ENCODE measurements at regions not wholly inside any gene's neighbourhood (a gene's known extent, or its start where the extent isn't known, plus 50 kb on each side); places are given as distances from the start of the nearest gene placed in this dataset.

DNA sequence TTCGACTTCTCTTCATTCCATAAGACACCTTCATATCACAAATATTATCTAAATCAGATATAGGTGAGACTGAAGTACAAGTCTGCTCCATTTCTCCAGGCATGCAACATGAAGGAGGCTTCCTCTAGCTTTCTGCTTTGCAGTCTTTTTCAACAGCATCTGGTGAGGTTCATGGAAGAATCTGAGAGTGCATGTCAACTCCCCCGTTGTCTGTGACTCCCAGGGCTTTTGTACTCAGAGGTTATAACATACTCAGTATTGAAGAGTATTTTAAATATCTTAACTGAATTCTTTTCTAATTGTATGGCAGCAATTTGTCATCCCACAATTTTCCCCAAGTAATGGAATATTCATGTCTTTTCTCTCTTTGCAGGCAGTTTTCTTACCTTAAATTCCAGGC, 448.7 kb downstream of the CDH8 start:
- H3K27ac ChIP-seq (ENCODE audit: low read depth in 1 of 2, low read length in 2 of 2) = no peak overlapping the region
- H3K36me3 ChIP-seq (ENCODE audit: control insufficient read depth in 4 of 4, insufficient read depth in 3 of 4, low read depth in 1 of 4, low read length in 3 of 4) = no peaks in the 10 kb centered on the region
- H3K9ac ChIP-seq (ENCODE audit: low read depth in 1 of 2, low read length in 2 of 2) = no peak overlapping the region
- peaks cover 0 to 5% (median under 1%) of the 10 kb centered on the region in 4 donors for H3K9me3 ChIP-seq (ENCODE audit: control insufficient read depth in 4 of 4, low read length in 3 of 4)
- 61% methylated on average over 2 of the region's 2 CpGs for WGBS
- TF ChIP-seq, protein P1, sequence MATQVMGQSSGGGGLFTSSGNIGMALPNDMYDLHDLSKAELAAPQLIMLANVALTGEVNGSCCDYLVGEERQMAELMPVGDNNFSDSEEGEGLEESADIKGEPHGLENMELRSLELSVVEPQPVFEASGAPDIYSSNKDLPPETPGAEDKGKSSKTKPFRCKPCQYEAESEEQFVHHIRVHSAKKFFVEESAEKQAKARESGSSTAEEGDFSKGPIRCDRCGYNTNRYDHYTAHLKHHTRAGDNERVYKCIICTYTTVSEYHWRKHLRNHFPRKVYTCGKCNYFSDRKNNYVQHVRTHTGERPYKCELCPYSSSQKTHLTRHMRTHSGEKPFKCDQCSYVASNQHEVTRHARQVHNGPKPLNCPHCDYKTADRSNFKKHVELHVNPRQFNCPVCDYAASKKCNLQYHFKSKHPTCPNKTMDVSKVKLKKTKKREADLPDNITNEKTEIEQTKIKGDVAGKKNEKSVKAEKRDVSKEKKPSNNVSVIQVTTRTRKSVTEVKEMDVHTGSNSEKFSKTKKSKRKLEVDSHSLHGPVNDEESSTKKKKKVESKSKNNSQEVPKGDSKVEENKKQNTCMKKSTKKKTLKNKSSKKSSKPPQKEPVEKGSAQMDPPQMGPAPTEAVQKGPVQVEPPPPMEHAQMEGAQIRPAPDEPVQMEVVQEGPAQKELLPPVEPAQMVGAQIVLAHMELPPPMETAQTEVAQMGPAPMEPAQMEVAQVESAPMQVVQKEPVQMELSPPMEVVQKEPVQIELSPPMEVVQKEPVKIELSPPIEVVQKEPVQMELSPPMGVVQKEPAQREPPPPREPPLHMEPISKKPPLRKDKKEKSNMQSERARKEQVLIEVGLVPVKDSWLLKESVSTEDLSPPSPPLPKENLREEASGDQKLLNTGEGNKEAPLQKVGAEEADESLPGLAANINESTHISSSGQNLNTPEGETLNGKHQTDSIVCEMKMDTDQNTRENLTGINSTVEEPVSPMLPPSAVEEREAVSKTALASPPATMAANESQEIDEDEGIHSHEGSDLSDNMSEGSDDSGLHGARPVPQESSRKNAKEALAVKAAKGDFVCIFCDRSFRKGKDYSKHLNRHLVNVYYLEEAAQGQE (IDR thresholded peaks at IDR 0.05) = no peak
- TF ChIP-seq FOXA1 (IDR thresholded peaks at IDR 0.05) (no peak), FOXA2 (IDR thresholded peaks at IDR 0.05) (no peak), NR2F2 (IDR thresholded peaks at IDR 0.05) (no peak)
- H3K4me3 ChIP-seq (ENCODE audit: low read depth in 1 of 3, low read length in 3 of 3) = no peak overlapping the region
- H3K4me1 ChIP-seq (ENCODE audit: control insufficient read depth in 4 of 4, insufficient read depth in 4 of 4, low read length in 3 of 4) = no peaks in the 10 kb centered on the region
- no peaks in the 10 kb centered on the region for H3K27me3 ChIP-seq (ENCODE audit: control insufficient read depth in 4 of 4, insufficient read depth in 4 of 4, low read length in 3 of 4)
- DNase-seq (ENCODE audit: low spot score) = no peak

DNA sequence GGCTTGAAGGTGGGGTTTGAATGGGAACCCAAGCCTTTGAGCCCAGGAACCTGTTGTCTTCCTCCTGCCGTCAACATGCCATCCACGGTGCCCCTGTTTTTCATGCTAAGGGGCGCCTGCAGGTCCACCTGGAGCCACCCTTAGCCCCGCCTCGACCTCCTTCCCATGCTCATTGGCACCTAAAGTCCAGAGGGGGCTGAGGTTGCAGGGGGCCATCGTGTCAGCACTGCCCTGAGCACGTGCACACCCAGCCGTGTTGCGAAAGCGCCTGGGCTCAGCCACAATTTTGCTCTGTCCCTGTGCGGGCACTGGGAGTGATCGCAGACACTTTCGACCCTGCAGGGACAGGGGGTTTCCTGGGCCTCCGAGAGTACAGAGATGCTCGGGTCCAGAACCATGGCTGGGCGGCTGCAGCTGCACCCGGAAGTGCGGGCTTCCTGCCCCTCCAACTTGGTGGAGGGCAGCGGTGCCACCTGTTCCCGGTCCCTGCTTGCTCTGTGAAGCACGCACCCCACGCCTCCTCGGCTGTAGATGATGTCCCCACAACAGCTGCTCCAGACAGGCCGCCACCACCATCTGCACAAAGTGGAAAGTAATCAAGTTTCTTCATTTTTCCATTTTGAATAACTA, 454.7 kb downstream of the CDH8 start:
- H3K9me3 ChIP-seq (ENCODE audit: control insufficient read depth in 4 of 4, low read length in 3 of 4) = no peaks in the 10 kb centered on the region
- no peak overlapping the region for H3K9ac ChIP-seq (ENCODE audit: low read depth in 1 of 2, low read length in 2 of 2)
- no peak overlapping the region for H3K27ac ChIP-seq (ENCODE audit: low read depth in 1 of 2, low read length in 2 of 2)
- TF ChIP-seq, protein P2, sequence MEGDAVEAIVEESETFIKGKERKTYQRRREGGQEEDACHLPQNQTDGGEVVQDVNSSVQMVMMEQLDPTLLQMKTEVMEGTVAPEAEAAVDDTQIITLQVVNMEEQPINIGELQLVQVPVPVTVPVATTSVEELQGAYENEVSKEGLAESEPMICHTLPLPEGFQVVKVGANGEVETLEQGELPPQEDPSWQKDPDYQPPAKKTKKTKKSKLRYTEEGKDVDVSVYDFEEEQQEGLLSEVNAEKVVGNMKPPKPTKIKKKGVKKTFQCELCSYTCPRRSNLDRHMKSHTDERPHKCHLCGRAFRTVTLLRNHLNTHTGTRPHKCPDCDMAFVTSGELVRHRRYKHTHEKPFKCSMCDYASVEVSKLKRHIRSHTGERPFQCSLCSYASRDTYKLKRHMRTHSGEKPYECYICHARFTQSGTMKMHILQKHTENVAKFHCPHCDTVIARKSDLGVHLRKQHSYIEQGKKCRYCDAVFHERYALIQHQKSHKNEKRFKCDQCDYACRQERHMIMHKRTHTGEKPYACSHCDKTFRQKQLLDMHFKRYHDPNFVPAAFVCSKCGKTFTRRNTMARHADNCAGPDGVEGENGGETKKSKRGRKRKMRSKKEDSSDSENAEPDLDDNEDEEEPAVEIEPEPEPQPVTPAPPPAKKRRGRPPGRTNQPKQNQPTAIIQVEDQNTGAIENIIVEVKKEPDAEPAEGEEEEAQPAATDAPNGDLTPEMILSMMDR (IDR thresholded peaks at IDR 0.05; ENCODE audit: low read depth, low read length, missing input control) = no peak
- TF ChIP-seq FOXA2 (IDR thresholded peaks at IDR 0.05) (no peak), YY1 (IDR thresholded peaks at IDR 0.05) (no peak), SP1 (IDR thresholded peaks at IDR 0.05) (no peak), RAD21 (IDR thresholded peaks at IDR 0.05) (no peak), GABPA (IDR thresholded peaks at IDR 0.05 in 1 of 2, conservative IDR thresholded peaks at IDR 0.05 in 1 of 2) (no peak), RXRA (IDR thresholded peaks at IDR 0.05) (no peak), HNF4A (conservative IDR thresholded peaks at IDR 0.05) (no peak), FOXA1 (IDR thresholded peaks at IDR 0.05) (no peak), EGR1 (IDR thresholded peaks at IDR 0.05; ENCODE audit: low read depth in 2 of 2) (no peak), HNF4G (IDR thresholded peaks at IDR 0.05) (no peak), TAF1 (conservative IDR thresholded peaks at IDR 0.05) (no peak), JUND (IDR thresholded peaks at IDR 0.05) (no peak)
- TF ChIP-seq, protein P3, sequence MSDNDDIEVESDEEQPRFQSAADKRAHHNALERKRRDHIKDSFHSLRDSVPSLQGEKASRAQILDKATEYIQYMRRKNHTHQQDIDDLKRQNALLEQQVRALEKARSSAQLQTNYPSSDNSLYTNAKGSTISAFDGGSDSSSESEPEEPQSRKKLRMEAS (IDR thresholded peaks at IDR 0.05) = no peak
- TF ChIP-seq, protein P4, sequence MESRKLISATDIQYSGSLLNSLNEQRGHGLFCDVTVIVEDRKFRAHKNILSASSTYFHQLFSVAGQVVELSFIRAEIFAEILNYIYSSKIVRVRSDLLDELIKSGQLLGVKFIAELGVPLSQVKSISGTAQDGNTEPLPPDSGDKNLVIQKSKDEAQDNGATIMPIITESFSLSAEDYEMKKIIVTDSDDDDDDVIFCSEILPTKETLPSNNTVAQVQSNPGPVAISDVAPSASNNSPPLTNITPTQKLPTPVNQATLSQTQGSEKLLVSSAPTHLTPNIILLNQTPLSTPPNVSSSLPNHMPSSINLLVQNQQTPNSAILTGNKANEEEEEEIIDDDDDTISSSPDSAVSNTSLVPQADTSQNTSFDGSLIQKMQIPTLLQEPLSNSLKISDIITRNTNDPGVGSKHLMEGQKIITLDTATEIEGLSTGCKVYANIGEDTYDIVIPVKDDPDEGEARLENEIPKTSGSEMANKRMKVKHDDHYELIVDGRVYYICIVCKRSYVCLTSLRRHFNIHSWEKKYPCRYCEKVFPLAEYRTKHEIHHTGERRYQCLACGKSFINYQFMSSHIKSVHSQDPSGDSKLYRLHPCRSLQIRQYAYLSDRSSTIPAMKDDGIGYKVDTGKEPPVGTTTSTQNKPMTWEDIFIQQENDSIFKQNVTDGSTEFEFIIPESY (IDR thresholded peaks at IDR 0.05) = no peak
- TF ChIP-seq, protein P1 (IDR thresholded peaks at IDR 0.05) = no peak
- TF ChIP-seq, protein P5, sequence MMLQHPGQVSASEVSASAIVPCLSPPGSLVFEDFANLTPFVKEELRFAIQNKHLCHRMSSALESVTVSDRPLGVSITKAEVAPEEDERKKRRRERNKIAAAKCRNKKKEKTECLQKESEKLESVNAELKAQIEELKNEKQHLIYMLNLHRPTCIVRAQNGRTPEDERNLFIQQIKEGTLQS (IDR thresholded peaks at IDR 0.05) = no peak
- no peaks in the 10 kb centered on the region for H3K36me3 ChIP-seq (ENCODE audit: control insufficient read depth in 4 of 4, insufficient read depth in 3 of 4, low read depth in 1 of 4, low read length in 3 of 4)
- 87% methylated on average over 24 of the region's 24 CpGs for WGBS
- no peaks in the 10 kb centered on the region for H3K27me3 ChIP-seq (ENCODE audit: control insufficient read depth in 4 of 4, insufficient read depth in 4 of 4, low read length in 3 of 4)
- DNase-seq (ENCODE audit: low spot score) = no peak
- H3K4me1 ChIP-seq (ENCODE audit: control insufficient read depth in 4 of 4, insufficient read depth in 4 of 4, low read length in 3 of 4) = no peaks in the 10 kb centered on the region
- H3K4me3 ChIP-seq (ENCODE audit: low read depth in 1 of 3, low read length in 3 of 3) = no peak overlapping the region

Measured in liver (tissue), 8 donors.